Upper lobe of right lung (tissue), 1 donor: ENCODE measurements at regions not wholly inside any gene's neighbourhood (a gene's known extent, or its start where the extent isn't known, plus 50 kb on each side); places are given as distances from the start of the nearest gene placed in this dataset.

ENCODE experiments used
- ATAC-seq: fragments of 200-7000 bp; cut with Tn5 transposase; one replicate; pipeline ENCODE4 v1.9.1; 2020; ENCODE audit warnings: mild to moderate bottlenecking, moderate library complexity
- DNase-seq: peaks from one replicate; pipeline ENCODE4 v3.0.0-alpha.2; 2020
- H3K27ac ChIP-seq: fragments of 200-600 bp; one replicate; pipeline ENCODE4 v1.8.0; 2022
- H3K27me3 ChIP-seq: fragments of 200-600 bp; one replicate; pipeline ENCODE4 v1.8.0; 2022; ENCODE audit warnings: mild to moderate bottlenecking
- H3K36me3 ChIP-seq: fragments of 200-600 bp; one replicate; pipeline ENCODE4 v1.8.0; 2022
- H3K4me1 ChIP-seq: fragments of 200-600 bp; one replicate; pipeline ENCODE4 v1.8.0; 2022
- H3K4me3 ChIP-seq: fragments of 200-600 bp; one replicate; pipeline ENCODE4 v1.8.0; 2022; ENCODE audit warnings: mild to moderate bottlenecking
- H3K9me3 ChIP-seq: fragments of 200-600 bp; one replicate; pipeline ENCODE4 v1.8.0; 2022
- intact Hi-C: fragments of 100-400 bp; cut with DNase I; formaldehyde crosslinking; loops from one replicate; pipeline ENCODE4 v1.11.0; 2022
- TF ChIP-seq, protein P1 (sequence below): fragments of 200-600 bp; IDR thresholded peaks from one replicate; pipeline ENCODE4 v1.8.0; 2022; ENCODE audit warnings: antibody characterized with exemption
- donor health status: DM: no; HTN: yes; CAD: no; lungs with severe emphysema.

DNA sequence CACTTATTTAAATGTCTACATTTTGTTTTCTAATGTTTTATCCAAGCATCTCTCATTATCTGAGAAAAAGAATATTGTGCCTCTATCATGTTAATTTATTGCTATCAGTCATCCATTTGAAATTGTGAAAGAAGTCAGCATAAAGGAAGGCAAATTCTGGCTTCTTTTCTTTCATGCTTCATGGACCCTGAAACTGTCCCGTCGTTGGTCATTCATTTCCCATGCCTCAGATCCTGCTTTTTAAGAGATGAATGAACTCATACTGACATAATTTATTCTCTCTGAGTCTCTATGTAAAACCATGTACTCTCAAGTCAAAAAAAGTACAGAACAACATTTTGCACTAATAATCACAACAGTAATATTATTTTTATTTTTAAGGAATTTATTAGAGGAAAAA, 2512.0 kb downstream of the PCDH9 start:
- no peak for DNase-seq
- Histone ChIP-seq H3K4me3 (no peak overlapping the region), H3K27ac (no peak overlapping the region), H3K4me1 (no peaks in the 10 kb centered on the region), H3K36me3 (no peaks in the 10 kb centered on the region), H3K9me3 (no peaks in the 10 kb centered on the region), H3K27me3 (no peaks in the 10 kb centered on the region)
- TF ChIP-seq, protein P1, sequence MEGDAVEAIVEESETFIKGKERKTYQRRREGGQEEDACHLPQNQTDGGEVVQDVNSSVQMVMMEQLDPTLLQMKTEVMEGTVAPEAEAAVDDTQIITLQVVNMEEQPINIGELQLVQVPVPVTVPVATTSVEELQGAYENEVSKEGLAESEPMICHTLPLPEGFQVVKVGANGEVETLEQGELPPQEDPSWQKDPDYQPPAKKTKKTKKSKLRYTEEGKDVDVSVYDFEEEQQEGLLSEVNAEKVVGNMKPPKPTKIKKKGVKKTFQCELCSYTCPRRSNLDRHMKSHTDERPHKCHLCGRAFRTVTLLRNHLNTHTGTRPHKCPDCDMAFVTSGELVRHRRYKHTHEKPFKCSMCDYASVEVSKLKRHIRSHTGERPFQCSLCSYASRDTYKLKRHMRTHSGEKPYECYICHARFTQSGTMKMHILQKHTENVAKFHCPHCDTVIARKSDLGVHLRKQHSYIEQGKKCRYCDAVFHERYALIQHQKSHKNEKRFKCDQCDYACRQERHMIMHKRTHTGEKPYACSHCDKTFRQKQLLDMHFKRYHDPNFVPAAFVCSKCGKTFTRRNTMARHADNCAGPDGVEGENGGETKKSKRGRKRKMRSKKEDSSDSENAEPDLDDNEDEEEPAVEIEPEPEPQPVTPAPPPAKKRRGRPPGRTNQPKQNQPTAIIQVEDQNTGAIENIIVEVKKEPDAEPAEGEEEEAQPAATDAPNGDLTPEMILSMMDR, result no peak
- intact Hi-C loops, result no loop called here
- no peak for ATAC-seq

DNA sequence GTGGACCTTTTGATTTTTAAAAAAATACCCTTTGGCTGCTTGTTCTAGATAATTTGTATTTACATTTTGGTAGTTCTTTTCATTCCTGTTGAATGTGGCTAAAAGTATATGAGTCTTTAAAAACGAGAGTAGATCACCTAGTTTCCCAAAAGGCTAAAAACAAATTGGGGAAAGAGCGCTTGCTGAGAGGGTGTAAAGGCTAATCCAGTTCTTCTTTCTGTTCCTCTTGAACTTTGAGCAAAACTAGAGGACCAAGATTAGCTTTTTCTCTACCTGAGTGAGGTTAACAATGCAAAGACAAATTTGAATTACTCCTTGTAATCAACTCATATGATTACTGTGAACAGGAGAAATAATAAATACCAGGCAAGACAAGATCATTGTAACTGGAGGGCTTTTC, 2513.2 kb downstream of the PCDH9 start:
- intact Hi-C loops, result no loop called here
- H3K4me3 ChIP-seq, result no peak overlapping the region
- no peaks in the 10 kb centered on the region for H3K9me3 ChIP-seq
- DNase-seq (no peak), ATAC-seq (no peak)
- H3K36me3 ChIP-seq, result no peaks in the 10 kb centered on the region
- no peak overlapping the region for H3K27ac ChIP-seq
- H3K27me3 ChIP-seq, result no peaks in the 10 kb centered on the region
- no peaks in the 10 kb centered on the region for H3K4me1 ChIP-seq
- TF ChIP-seq, protein P1, result no peak

DNA sequence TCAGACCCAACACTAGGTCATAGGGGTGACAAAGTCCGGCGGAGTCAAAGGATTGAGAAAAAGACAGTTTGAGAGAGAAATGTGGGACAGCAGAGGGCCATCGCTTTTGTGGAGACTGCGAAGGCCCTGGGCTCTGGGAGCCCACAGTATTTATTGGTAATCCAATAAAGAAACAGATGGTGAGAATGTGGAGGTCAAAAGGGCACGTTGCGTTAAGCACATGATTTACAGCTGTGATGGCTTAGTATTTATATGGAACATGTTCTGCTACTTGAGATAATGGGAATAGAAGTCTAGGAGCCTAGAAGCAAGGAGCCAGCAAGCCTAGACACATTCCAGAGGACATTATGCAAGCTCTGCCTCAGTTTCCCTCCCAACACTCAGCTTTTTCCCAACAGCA, 2521.1 kb downstream of the PCDH9 start:
- no peak for ATAC-seq
- intact Hi-C loops, result no loop called here
- H3K27me3 ChIP-seq, result no peaks in the 10 kb centered on the region

DNA sequence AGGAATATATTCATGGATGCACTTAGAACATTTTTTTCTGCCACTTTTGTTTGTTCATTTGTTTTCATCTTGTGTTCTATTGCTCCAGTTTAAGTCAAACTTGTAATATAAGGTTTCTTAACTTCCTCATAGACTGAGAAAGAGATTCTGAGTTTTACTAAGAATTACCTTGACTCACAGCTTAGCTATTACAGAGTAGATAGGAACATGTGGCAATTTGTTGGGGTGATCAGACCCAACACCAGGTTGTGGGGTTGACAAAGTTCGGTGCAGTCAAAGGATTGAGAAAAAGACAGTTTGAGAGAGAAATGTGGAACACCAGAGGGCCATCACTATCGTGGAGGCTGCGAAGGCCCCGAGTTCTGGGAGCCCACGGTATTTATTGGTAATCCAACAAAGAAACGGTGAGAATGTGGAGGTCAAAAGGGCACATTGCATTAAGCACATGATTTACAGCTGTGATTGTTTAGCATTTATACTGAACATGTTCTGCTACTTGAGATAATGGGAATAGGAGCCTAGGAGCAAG, 2526.0 kb downstream of the PCDH9 start:
- no peaks in the 10 kb centered on the region for H3K27me3 ChIP-seq
- H3K4me3 ChIP-seq, result no peak overlapping the region
- no peak overlapping the region for H3K27ac ChIP-seq
- H3K9me3 ChIP-seq, result no peaks in the 10 kb centered on the region
- no peak for DNase-seq
- intact Hi-C loops, result no loop called here
- no peak for ATAC-seq
- TF ChIP-seq, protein P1, result no peak
- no peaks in the 10 kb centered on the region for H3K4me1 ChIP-seq
- H3K36me3 ChIP-seq, result no peaks in the 10 kb centered on the region

More for the DNA sequence above, 2521.1 kb downstream of the PCDH9 start:
- H3K4me1 ChIP-seq, result no peaks in the 10 kb centered on the region
- H3K9me3 ChIP-seq, result no peaks in the 10 kb centered on the region
- H3K4me3 ChIP-seq, result no peak overlapping the region
- no peaks in the 10 kb centered on the region for H3K36me3 ChIP-seq
- TF ChIP-seq, protein P1, result no peak
- DNase-seq, result no peak
- H3K27ac ChIP-seq, result no peak overlapping the region

DNA sequence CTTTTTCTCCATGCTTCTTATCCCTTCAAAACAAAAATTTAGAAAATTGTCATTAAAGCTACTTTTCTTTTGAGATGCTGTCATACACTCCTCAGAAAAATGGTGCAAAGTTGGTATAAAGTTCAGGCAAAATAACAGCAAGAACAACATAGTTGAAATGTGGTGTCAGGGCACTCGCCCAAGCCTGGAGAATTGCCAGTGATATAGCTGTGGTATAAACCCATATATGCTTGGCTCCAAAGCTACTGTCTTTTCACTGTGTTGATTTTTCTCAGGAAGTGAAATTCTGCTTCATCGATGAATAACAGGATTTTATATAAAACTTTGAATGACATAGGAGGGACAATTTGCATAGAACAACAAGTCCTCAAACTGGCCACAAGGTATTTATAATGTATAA, 2532.9 kb downstream of the PCDH9 start:
- no peaks in the 10 kb centered on the region for H3K9me3 ChIP-seq
- H3K27me3 ChIP-seq, result no peaks in the 10 kb centered on the region
- no peaks in the 10 kb centered on the region for H3K4me1 ChIP-seq
- ATAC-seq, result no peak
- H3K4me3 ChIP-seq, result no peak overlapping the region
- TF ChIP-seq, protein P1, result no peak
- intact Hi-C loops, result no loop called here
- no peak overlapping the region for H3K27ac ChIP-seq
- no peak for DNase-seq
- no peaks in the 10 kb centered on the region for H3K36me3 ChIP-seq
